NCI-H524 treated with DMSO at 0.1 percent for 48 hours (cell line): ENCODE measurements at regions not wholly inside any gene's neighbourhood (a gene's known extent, or its start where the extent isn't known, plus 50 kb on each side); places are given as distances from the start of the nearest gene placed in this dataset.

ENCODE experiments used
- DNase-seq: peaks from one replicate; lab custom pipeline; 2025; lab: John Stamatoyannopoulos, UW

DNA sequence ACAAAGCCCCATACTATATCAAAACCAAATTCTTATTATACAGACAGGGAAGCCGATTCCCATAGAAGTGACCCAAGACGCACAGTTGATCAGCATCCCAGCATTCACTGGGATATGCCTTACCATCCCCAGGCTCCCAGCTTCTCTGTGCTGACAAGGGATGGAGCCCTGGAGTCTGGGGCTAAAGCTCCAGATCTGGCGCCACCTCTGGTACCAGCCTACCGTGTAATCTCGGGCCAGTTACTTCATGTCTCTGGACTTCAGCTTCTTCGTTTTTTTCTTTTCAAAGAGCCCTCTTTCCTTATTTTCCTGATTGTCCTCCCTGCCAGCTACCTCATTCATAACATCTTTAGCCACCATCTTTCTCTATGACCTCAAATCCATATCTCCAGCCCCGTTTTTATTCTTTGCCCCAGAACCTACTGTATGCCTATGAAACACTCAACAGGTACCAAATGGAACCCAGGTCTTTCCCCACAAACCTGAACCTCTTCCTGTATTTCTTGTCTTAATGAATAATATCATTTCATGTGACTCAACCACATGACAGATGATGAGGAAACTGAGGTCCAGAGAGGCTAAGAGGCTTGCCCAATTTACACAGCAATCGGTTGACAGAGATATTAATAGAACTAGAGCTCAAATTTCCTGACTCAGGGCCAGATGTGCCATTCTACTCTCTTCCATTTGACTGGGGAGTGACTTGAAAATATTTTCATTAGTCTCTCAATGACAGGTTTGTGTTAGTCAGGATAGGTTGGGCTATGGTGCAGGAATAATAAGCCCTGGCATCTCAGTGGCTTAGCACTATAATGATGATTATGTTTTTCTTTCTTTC lies 85.4 kb upstream of the TLE3 start:
- DNase-seq, result no peak

DNA sequence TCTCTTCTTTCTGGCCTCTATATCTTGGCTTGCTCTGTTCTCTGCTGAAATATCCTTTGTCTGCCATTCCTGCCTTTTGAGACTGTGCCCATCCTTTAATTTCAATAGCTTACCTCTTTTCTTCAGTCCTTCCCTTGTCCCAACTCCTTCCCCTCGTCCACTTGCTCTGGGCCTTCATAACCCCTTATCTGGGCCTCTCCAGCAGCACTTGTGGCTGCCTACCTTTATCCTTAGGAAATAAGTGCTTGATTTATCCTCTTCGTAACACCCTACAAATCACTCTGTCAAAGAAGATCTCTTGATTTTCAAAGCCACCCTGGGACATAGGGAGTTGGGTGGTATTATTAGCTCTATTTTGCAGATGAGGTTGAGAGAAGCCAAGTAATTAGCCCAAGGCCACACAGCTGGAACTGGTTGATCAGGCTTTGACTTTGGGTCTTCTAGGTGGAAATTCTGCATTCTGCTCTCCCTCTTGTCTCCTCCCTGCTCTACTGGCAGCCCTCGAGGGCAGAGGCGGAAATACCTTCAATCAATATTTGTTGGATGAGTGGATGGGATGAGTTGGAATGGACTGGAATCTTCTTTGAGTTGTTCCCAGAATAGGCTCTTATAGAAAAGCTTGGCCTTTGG lies 84.0 kb upstream of the TLE3 start:
- no peak for DNase-seq

DNA sequence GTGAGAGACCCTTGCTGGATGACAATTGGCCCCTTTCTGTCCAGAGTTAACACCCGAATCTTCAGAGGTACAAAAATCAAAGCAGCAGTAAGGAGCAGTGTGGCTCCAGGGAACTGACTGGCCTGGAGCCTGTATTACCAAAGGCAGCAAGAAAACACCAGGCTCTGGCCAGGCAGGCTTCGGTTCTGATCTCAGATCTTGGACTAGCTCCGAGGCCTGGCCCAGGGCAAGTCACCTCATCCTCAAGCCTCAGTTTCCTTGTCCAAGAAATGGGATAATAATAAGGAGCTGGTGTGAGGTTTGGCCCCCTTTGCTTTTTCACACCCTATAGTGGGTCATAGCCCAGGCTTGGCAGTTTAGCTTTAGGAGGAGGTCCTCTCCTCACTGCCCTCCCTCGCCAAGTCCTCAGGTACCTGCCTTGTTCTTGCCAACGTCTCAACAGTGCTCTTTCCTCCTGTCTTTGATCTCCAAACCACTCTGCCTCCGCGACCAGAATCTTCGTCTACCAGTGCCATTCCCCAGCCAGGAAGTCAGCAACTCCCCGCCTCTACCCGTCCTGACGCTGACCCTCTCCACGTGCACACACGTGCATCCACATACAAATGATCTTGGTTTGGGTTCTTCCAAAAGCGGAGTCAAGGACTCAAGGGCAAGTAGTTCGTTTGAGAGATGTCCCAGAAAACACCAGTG lies 82.6 kb upstream of the TLE3 start:
- DNase-seq, result no peak

DNA sequence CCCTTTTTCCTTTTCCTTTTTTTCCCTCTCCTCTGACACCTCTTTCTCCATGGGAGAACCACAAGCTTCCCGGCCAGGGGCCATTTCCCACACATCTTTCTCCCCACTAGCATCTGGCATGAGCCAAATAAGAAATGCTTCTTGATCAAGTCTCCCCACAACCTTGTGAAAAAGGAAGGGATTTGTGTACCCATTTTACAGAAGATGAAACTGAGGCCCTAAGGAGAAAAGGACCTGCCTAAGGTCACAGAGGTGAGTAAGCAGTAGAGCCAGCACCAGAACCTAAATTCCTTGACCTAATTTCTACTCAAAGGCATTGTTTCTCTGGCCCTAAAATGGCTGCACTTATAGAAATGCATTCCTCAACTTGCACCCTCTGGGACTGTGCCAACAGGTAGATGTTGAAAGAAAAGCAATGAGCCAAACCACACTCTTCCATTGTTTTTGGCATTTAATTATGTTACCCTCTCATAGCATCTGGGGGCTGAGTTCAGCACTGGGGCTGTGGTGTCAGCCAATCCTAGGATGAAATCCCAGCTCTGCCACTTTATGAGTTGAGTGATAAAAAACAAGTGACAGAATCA lies 81.7 kb upstream of the TLE3 start:
- no peak for DNase-seq

DNA sequence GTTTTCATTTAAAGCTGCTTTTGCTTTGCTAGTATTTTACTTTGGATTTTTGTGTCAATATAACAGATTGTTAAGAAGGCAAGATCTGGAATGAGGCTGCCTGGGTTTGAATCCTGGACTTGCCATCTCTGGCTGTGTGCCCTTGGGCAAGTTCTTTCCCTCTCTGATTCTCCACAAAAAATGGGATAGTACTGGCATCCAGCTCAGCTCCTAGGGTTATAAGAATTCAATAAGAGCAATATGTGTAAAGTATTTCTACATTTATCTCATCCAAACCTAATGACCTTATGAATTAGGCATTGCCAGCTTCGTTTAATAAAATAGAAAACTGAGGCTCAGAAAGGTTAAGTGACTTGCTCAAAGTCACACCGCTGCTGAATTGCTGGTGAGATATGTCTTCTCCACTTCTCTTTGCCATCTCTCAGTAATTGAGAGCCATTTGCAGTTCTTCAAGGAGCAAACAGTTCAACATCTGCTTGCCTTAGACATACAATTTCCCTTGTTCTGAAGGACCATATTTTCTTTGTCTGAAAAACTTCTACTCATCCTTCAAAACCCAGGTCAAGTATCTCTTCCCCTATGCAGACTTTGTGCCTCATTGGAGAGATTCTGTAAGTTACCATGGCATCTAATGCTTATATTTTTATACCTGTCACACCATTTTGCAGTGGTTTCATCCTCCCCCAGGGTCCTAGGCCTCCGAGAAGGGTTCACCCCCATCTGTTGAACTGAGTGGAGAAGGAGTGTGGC lies 80.8 kb upstream of the TLE3 start:
- DNase-seq, result no peak

GRCh38 chr15:70172566-70173225 lies 75.0 kb upstream of the TLE3 start:
- DNase-seq, result no peak

GRCh38 chr15:70172124-70172523 lies 74.4 kb upstream of the TLE3 start:
- no peak for DNase-seq

DNA sequence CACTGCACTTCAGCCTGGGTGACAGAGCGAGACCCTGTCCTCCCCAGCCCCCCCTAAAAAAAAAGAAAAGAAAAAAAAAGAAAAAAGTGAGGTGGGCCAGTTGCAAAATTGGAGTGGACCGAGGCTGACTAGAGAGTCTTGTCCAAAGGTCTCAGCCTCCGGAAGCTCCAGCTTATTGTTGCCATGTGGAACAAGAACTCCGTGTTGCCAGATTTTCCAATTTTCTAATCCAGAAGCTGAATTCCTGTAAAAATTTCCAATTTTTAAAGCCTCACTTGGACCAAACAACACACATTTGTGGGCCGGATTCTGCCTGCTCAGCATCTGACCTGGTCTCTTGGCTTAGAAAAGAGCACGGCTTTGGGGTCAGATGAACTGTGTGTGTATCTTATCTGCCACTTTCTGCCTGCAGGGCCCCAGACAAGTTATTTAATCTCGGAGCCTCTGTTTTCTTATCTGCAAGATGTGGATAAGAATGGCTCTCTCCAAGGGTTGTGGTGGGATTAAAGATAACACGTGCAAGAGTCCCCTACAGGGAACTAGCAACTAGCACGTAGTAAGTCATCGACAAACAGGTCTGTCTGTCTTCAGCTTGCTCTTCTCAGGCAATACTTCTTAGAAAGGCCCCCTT lies 73.7 kb upstream of the TLE3 start:
- no peak for DNase-seq

GRCh38 chr15:70170096-70170699 lies 72.5 kb upstream of the TLE3 start:
- DNase-seq, result no peak

GRCh38 chr15:70169147-70169546 lies 71.4 kb upstream of the TLE3 start:
- no peak for DNase-seq

DNA sequence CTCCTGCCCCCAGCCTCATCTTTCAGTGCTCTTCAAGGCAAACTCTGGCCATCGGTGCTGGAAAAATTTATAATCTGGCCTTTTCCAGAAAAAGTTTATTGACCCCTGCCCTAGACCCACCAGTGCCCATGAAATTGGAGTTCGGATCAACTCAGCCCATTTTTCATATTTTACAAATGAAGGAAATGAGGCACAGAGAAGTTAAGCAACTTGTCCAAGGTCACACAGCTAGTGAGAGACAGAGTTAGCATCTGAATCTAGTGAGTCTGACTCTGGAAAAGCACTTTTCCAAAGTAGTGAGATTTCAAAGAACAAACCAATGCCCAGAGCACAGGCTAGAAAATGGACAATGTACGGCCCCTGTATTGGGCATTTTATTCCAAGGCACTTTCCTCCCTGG lies 69.4 kb upstream of the TLE3 start:
- no peak for DNase-seq

GRCh38 chr15:70166506-70167087 lies 68.9 kb upstream of the TLE3 start:
- no peak for DNase-seq

DNA sequence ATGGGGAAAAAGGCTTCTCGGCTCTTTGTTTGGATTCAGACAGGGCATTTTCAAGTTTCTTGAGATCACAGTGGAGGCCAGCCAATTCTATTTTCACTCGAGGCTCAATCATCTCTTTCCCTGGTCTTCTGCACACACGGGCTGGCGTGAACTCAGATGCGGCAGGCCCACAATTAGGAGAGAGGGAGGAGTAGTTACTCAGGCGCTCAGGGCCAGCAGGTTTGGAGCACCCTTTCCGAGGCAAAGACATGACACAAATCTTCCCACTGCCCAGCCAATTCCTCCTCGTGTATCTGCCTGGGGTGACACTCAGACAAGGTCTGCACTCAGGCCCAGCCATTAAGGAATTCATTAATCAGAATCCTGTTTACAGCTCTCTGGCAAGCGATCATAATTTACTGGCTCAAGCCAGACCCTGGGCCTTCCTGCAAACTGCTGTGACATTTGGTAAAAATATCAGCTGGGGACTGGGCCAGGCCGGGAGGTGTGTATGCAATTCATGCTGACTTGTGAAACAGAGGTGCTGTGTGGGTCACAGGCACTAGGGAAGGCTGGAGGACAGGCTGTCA lies 68.1 kb upstream of the TLE3 start:
- DNase-seq, result no peak

DNA sequence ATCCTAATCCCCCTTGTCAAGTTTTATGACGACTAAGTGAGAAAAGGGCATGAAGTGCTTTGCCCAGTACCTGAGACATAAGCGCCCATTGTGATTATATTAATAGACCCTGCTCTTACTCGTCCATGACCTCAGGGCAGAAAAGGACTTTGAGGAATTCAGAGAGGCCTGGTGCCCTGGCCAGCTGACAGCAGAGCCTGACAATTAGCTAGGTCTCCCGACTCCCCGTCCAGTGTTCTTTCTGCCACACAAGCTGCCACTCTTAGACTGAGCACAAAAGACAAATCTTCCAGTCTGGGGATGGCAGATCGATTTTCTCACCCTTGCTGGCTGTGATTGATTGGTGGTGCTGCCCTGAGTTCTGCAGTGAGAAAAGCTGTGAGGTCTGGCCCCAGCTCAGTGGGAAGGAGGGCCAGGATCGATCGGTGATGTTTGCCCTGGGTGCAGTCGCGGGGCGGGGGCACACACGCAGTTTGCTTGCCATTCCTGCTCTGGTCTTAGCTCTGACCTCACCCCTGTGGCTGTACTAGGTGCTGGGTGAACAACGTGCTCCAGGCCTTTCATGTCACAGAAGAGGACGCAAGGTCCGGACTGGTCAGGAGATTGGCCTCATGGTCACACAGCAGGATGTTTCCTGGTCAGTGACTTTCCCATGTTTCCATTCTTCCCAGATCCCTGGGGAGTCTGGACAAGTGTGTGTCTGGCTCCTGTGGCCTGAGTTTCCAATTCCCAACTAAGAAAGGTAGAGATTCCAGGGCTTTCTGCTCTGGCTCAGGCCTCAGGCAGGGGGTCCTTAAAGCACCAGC lies 67.4 kb upstream of the TLE3 start:
- no peak for DNase-seq

DNA sequence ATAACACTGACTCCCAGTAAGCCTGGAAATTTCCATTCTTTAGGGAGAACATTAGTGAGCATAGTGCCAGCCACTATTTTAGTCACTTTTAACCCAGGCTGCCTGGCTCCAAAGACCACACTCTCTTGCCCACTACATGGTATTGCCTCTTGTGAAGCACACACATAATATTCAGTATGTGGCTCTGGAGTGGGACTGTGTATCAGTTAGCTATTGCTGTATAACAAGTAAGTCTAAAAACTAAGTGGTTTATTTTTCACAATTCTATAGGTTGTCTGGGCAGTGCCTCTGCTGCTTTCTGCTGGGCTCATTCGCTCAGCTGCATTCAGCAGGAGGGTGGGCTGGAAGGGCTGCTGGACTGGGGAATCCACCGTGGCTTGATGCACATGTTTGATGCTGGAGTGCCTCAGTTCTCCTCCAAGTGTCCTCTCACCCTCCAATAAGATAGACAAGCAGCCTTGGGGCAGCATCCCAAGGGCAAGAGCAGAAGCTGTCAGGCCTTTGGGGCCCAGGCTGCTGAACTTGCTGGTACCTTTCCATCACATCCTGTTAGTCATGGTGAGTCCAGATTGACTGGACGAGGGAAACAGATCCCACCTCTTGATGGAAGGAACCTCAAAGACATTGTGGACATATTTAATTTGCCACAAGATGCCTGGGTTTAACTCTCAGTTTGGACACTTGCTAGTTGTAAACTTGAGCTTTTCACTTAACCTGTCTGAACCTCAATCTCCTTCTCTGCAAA lies 66.6 kb upstream of the TLE3 start:
- no peak for DNase-seq

- no peak for DNase-seq
Observed at GRCh38 chr15:70160803-70161565, 63.3 kb upstream of the TLE3 start.

- DNase-seq, result no peak
Observed at GRCh38 chr15:70160267-70160666, 62.5 kb upstream of the TLE3 start.

DNA sequence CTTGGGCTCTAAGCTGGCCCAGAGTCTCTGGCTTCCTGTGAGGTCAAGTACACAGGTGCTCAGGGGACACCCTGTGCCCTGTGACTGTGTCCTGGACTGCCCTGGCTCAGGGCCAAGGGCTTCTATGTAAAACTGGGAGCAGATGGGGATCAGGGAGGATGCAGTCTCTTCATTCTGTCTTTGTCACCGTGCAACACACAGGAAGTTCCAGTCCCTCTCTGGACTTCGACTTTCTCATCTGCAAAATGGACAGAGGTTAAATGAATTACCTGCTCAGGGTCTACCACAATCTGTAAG lies 61.9 kb upstream of the TLE3 start:
- DNase-seq, result peak; percentile 23
